DMS153 (cell line): ENCODE measurements at regions not wholly inside any gene's neighbourhood (a gene's known extent, or its start where the extent isn't known, plus 50 kb on each side); places are given as distances from the start of the nearest gene placed in this dataset.

ENCODE experiments used
- DNase-seq: peaks from one replicate; lab custom pipeline; 2025; lab: John Stamatoyannopoulos, UW

GRCh38 chr7:156456032-156456431 lies 184.5 kb upstream of the RNF32 start:
- DNase-seq: no peak

- no peak for DNase-seq
These were observed 190.1 kb upstream of the RNF32 start for GRCh38 chr7:156450473-156450872.

GRCh38 chr7:156448918-156449317 lies 191.7 kb upstream of the RNF32 start:
- no peak for DNase-seq

GRCh38 chr7:156446990-156447389 lies 193.6 kb upstream of the RNF32 start:
- DNase-seq: no peak

GRCh38 chr7:156445997-156446761 lies 194.4 kb upstream of the RNF32 start:
- DNase-seq: no peak

GRCh38 chr7:156442516-156442915 lies 198.1 kb upstream of the RNF32 start:
- DNase-seq: no peak

GRCh38 chr7:156440456-156440855 lies 200.1 kb upstream of the RNF32 start:
- DNase-seq: no peak

GRCh38 chr7:156438011-156438410 lies 202.6 kb upstream of the RNF32 start:
- DNase-seq: no peak

GRCh38 chr7:156437021-156437614 lies 203.5 kb upstream of the RNF32 start:
- DNase-seq: no peak

GRCh38 chr7:156435486-156436231 lies 204.9 kb upstream of the RNF32 start:
- no peak for DNase-seq

- DNase-seq: no peak
These were observed 205.9 kb upstream of the RNF32 start for GRCh38 chr7:156434706-156435105.

- no peak for DNase-seq
These were observed 208.6 kb upstream of the RNF32 start for GRCh38 chr7:156432018-156432417.

GRCh38 chr7:156430109-156430508 lies 210.5 kb upstream of the RNF32 start:
- no peak for DNase-seq

GRCh38 chr7:156429514-156429913 lies 211.1 kb upstream of the RNF32 start:
- no peak for DNase-seq

GRCh38 chr7:156423876-156424275 lies 216.7 kb upstream of the RNF32 start:
- DNase-seq: no peak

GRCh38 chr7:156420496-156420895 lies 220.1 kb upstream of the RNF32 start:
- no peak for DNase-seq

- DNase-seq: no peak
These were observed 220.8 kb upstream of the RNF32 start for GRCh38 chr7:156419782-156420181.

- no peak for DNase-seq
These were observed 238.3 kb upstream of the RNF32 start for GRCh38 chr7:156402255-156402654.

- no peak for DNase-seq
These were observed 239.0 kb upstream of the RNF32 start for GRCh38 chr7:156401617-156402016.

- DNase-seq: no peak
These were observed 240.5 kb upstream of the RNF32 start for GRCh38 chr7:156400046-156400445.

GRCh38 chr7:156397249-156397648 lies 243.3 kb upstream of the RNF32 start:
- DNase-seq: no peak

- DNase-seq: no peak
These were observed 251.4 kb upstream of the RNF32 start for GRCh38 chr7:156389116-156389692.

- DNase-seq: no peak
These were observed 254.5 kb upstream of the RNF32 start for GRCh38 chr7:156386097-156386496.
